GM19395 (cell line): ENCODE measurements at regions not wholly inside any gene's neighbourhood (a gene's known extent, or its start where the extent isn't known, plus 50 kb on each side); places are given as distances from the start of the nearest gene placed in this dataset.

Experiments used
- ATAC-seq: cut with Tn5 transposase; IDR thresholded peaks from one replicate; pipeline ENCODE4 v1.9.1; 2021; ENCODE audit warnings: mild to moderate bottlenecking, moderate library complexity; ENCODE audit not compliant: unreplicated experiment

GRCh38 chr11:95294701-95295100, 63.7 kb upstream of the SESN3 start:
- no peak for ATAC-seq

- no peak for ATAC-seq
These were observed 62.1 kb upstream of the SESN3 start for GRCh38 chr11:95293116-95293515.

- no peak for ATAC-seq
These were observed 60.9 kb upstream of the SESN3 start for GRCh38 chr11:95291946-95292345.

GRCh38 chr11:95289378-95290101, 58.5 kb upstream of the SESN3 start:
- no peak for ATAC-seq

GRCh38 chr11:95284057-95285052, 53.4 kb upstream of the SESN3 start:
- ATAC-seq = no peak

- ATAC-seq = no peak
These were observed 52.6 kb upstream of the SESN3 start for GRCh38 chr11:95283650-95284049.

- ATAC-seq = no peak
These were observed 52.1 kb upstream of the SESN3 start for GRCh38 chr11:95283146-95283545.

GRCh38 chr11:95282291-95282751, 51.3 kb upstream of the SESN3 start:
- no peak for ATAC-seq
